H1 (cell line): ENCODE measurements at regions not wholly inside any gene's neighbourhood (a gene's known extent, or its start where the extent isn't known, plus 50 kb on each side); places are given as distances from the start of the nearest gene placed in this dataset.

Experiments used
- CTCF ChIP-seq, 3 experiments: IDR thresholded peaks; 1 replicate in 2 of 3; 2 replicates in 1 of 3; pipeline versions ENCODE4 v1.5.1 to v1.6.1; 2011; ENCODE audit warnings: low read length in 3 of 3, mild to moderate bottlenecking in 3 of 3, inconsistent platforms in 2 of 3, low read depth in 1 of 3, moderate library complexity in 1 of 3; ENCODE audit not compliant: insufficient read depth in 1 of 3; ENCODE audit errors: control extremely low read depth in 1 of 3
- GTF2F1 ChIP-seq: IDR thresholded peaks from 2 replicates; pipeline ENCODE4 v1.6.1; 2012; ENCODE audit warnings: low read depth, low read length, improper control_type of control experiment, borderline replicate concordance

GRCh38 chr9:13651526-13651925, 372.0 kb upstream of the MPDZ start (continued):
- TF ChIP-seq CTCF (IDR thresholded peaks at IDR 0.05; ENCODE audit: control extremely low read depth in 1 of 3, insufficient read depth in 1 of 3, low read depth in 1 of 3, low read length in 3 of 3) = no peak
- no peak for TF ChIP-seq GTF2F1
